ENCODE measurements at regions not wholly inside any gene's neighbourhood (a gene's known extent, or its start where the extent isn't known, plus 50 kb on each side); places are given as distances from the start of the nearest gene placed in this dataset.

GRCh38 chr14:101351769-101352168, 209.5 kb upstream of the DIO3 start:
- H3K4me3 ChIP-seq (replicated peaks in 1 of 3; ENCODE audit: insufficient read depth in 1 of 3, low read depth in 2 of 3, low read length in 3 of 3), result no peak overlapping the region
- peaks cover 25% of the 10 kb centered on the region for H3K4me1 ChIP-seq (ENCODE audit: insufficient read depth, low read length)
- intact Hi-C loops (cut with micrococcal nuclease; ENCODE audit: unreplicated experiment) (no loop called here), in situ Hi-C loops (cut with HindIII; ENCODE audit: extremely low pct_ligation_motif_present, low pct_unique_long_range_greater_than_20kb) (no loop called here)
- WGBS (ENCODE audit: low lambda C conversion rate), result 0% methylated on average over 2 of the region's 5 CpGs
- no peaks in the 10 kb centered on the region for H3K36me3 ChIP-seq (replicated peaks in 1 of 2; ENCODE audit: control insufficient read depth in 1 of 2, insufficient read depth in 2 of 2, low read length in 2 of 2)
- no peaks in the 10 kb centered on the region for H3K9me3 ChIP-seq (ENCODE audit: low read length)
- no peak for TF ChIP-seq RAD51 (IDR thresholded peaks at IDR 0.05; ENCODE audit: borderline replicate concordance)
- TF ChIP-seq ZNF770 (CRISPR knock-in tag; IDR thresholded peaks at IDR 0.05), result no peak
- no peak for TF ChIP-seq ZSCAN29 (CRISPR knock-in tag; conservative IDR thresholded peaks at IDR 0.05)
- TF ChIP-seq ELF1 (CRISPR knock-in tag; IDR thresholded peaks at IDR 0.05), result no peak
- TF ChIP-seq HOXA5 (CRISPR knock-in tag; IDR thresholded peaks at IDR 0.05), result no peak
- ATAC-seq (no peak), FAIRE-seq (no peak), DNase-seq (ENCODE audit: low spot score) (no peak)
- H4K20me1 ChIP-seq (ENCODE audit: insufficient read depth, low read length), result no peaks in the 10 kb centered on the region
- ChIA-PET CTCF (ENCODE audit: low intra/inter-chr PET ratio, low total read pairs) (no interaction called here), POLR2A (no interaction called here)
- H3K79me2 ChIP-seq (ENCODE audit: insufficient read depth, low read length), result no peaks in the 10 kb centered on the region
- no peak overlapping the region for H3K9ac ChIP-seq (ENCODE audit: insufficient read depth, low read depth, low read length)
- H3K4me2 ChIP-seq (ENCODE audit: low read depth, low read length), result no peak overlapping the region
- BruUV-seq (replicated peaks), result no TSS peak
- peaks cover 0 to 29% of the 10 kb centered on the region in 2 experiments; a peak in 3 of 5 replicates for H3K27me3 ChIP-seq (ENCODE audit: control insufficient read depth in 1 of 2, insufficient read depth in 2 of 2, low read length in 2 of 2)
- no peak overlapping the region for H3K27ac ChIP-seq (ENCODE audit: extremely low read length, insufficient read depth, low read length)
- H2AFZ ChIP-seq (ENCODE audit: low read length), result no peak overlapping the region

- DNase-seq (ENCODE audit: low spot score) (no peak), ATAC-seq (no peak), FAIRE-seq (no peak)
- Histone ChIP-seq H2AFZ (ENCODE audit: low read length) (no peak overlapping the region), H4K20me1 (ENCODE audit: insufficient read depth, low read length) (no peaks in the 10 kb centered on the region), H3K4me2 (ENCODE audit: low read depth, low read length) (no peak overlapping the region), H3K4me1 (ENCODE audit: insufficient read depth, low read length) (peaks cover 25% of the 10 kb centered on the region), H3K9me3 (ENCODE audit: low read length) (no peaks in the 10 kb centered on the region), H3K27ac (ENCODE audit: extremely low read length, insufficient read depth, low read length) (no peak overlapping the region), H3K79me2 (ENCODE audit: insufficient read depth, low read length) (no peaks in the 10 kb centered on the region), H3K4me3 (replicated peaks in 1 of 3; ENCODE audit: insufficient read depth in 1 of 3, low read depth in 2 of 3, low read length in 3 of 3) (no peak overlapping the region), H3K27me3 (ENCODE audit: control insufficient read depth in 1 of 2, insufficient read depth in 2 of 2, low read length in 2 of 2) (peaks cover 0 to 31% of the 10 kb centered on the region in 2 experiments; a peak in 3 of 5 replicates), H3K9ac (ENCODE audit: insufficient read depth, low read depth, low read length) (no peak overlapping the region), H3K36me3 (replicated peaks in 1 of 2; ENCODE audit: control insufficient read depth in 1 of 2, insufficient read depth in 2 of 2, low read length in 2 of 2) (no peaks in the 10 kb centered on the region)
- in situ Hi-C loops (cut with HindIII; ENCODE audit: extremely low pct_ligation_motif_present, low pct_unique_long_range_greater_than_20kb), result no loop called here
- CTCF ChIA-PET (ENCODE audit: low intra/inter-chr PET ratio, low total read pairs), result no interaction called here
- 56% methylated on average over 8 of the region's 8 CpGs for WGBS (ENCODE audit: low lambda C conversion rate)
- POLR2A ChIA-PET, result no interaction called here
- intact Hi-C loops (cut with micrococcal nuclease; ENCODE audit: unreplicated experiment), result no loop called here
- BruUV-seq (replicated peaks), result no TSS peak
- TF ChIP-seq ZNF558 (CRISPR knock-in tag; IDR thresholded peaks at IDR 0.05; ENCODE audit: borderline replicate concordance) (no peak), ZNF746 (CRISPR knock-in tag; IDR thresholded peaks at IDR 0.05) (no peak), MTA1 (CRISPR knock-in tag; IDR thresholded peaks at IDR 0.05; ENCODE audit: borderline replicate concordance) (no peak), REXO4 (CRISPR knock-in tag; IDR thresholded peaks at IDR 0.05; ENCODE audit: borderline replicate concordance) (no peak), MAZ (IDR thresholded peaks at IDR 0.05; ENCODE audit: borderline replicate concordance, low read depth, low read length) (no peak), MAZ (CRISPR knock-in tag; IDR thresholded peaks at IDR 0.05; ENCODE audit: low read depth) (no peak), ZNF547 (CRISPR knock-in tag; IDR thresholded peaks at IDR 0.05) (no peak), FOXK2 (IDR thresholded peaks at IDR 0.05) (no peak), ARID5B (CRISPR knock-in tag; IDR thresholded peaks at IDR 0.05) (no peak)
These were observed 208.7 kb upstream of the DIO3 start for GRCh38 chr14:101352567-101352966.
